ENCODE measurements at regions not wholly inside any gene's neighbourhood (a gene's known extent, or its start where the extent isn't known, plus 50 kb on each side); places are given as distances from the start of the nearest gene placed in this dataset.

GRCh38 chr20:40738976-40739375, 49.9 kb upstream of the MAFB start:
- DNase-seq: no peak

- no peak for DNase-seq
Measured at GRCh38 chr20:40739841-40740240, 50.8 kb upstream of the MAFB start.

- peak; percentile 23 for DNase-seq
Measured at GRCh38 chr20:40741507-40742106, 52.6 kb upstream of the MAFB start.

GRCh38 chr20:40743141-40743775, 54.2 kb upstream of the MAFB start:
- DNase-seq: no peak

- DNase-seq: no peak
Measured at GRCh38 chr20:40744072-40744817, 55.2 kb upstream of the MAFB start.

- DNase-seq: no peak
Measured at GRCh38 chr20:40744818-40745175, 55.8 kb upstream of the MAFB start.

- no peak for DNase-seq
Measured at GRCh38 chr20:40746251-40746650, 57.2 kb upstream of the MAFB start.

- no peak for DNase-seq
Measured at GRCh38 chr20:40748182-40748581, 59.1 kb upstream of the MAFB start.

GRCh38 chr20:40749985-40750506, 61.0 kb upstream of the MAFB start:
- no peak for DNase-seq

- no peak for DNase-seq
Measured at GRCh38 chr20:40750541-40751035, 61.6 kb upstream of the MAFB start.

GRCh38 chr20:40753472-40753871, 64.4 kb upstream of the MAFB start:
- DNase-seq: no peak

- no peak for DNase-seq
Measured at GRCh38 chr20:40754339-40754943, 65.4 kb upstream of the MAFB start.

- DNase-seq: no peak
Measured at GRCh38 chr20:40757087-40757486, 68.1 kb upstream of the MAFB start.

GRCh38 chr20:40758790-40759189, 69.8 kb upstream of the MAFB start:
- no peak for DNase-seq

GRCh38 chr20:40760399-40760798, 71.4 kb upstream of the MAFB start:
- DNase-seq: no peak

GRCh38 chr20:40763646-40764295, 74.7 kb upstream of the MAFB start:
- DNase-seq: no peak

GRCh38 chr20:40765814-40766480, 76.9 kb upstream of the MAFB start:
- DNase-seq: no peak

GRCh38 chr20:40766790-40767614, 78.0 kb upstream of the MAFB start:
- no peak for DNase-seq

GRCh38 chr20:40767615-40767924, 78.5 kb upstream of the MAFB start:
- no peak for DNase-seq

GRCh38 chr20:40768105-40768504, 79.1 kb upstream of the MAFB start:
- no peak for DNase-seq

- no peak for DNase-seq
Measured at GRCh38 chr20:40769677-40770285, 80.7 kb upstream of the MAFB start.
